Urinary bladder (tissue), 3 donors: ENCODE measurements at regions not wholly inside any gene's neighbourhood (a gene's known extent, or its start where the extent isn't known, plus 50 kb on each side); places are given as distances from the start of the nearest gene placed in this dataset.
"Not testable (repeated sequence)": the region's sequence is repeated elsewhere in the genome, so short reads cannot be mapped to it uniquely, and the experiment has no call there.

ENCODE experiments used
- DNase-seq: peaks from one replicate; pipeline ENCODE4 v3.0.0-alpha.2; 2015; ENCODE audit errors: extremely low spot score
- H3K27ac ChIP-seq: one replicate; pipeline ENCODE4 v1.5.1; 2013; ENCODE audit warnings: low read depth, mild to moderate bottlenecking, moderate library complexity
- H3K36me3 ChIP-seq: one replicate; pipeline ENCODE4 v1.6.1; 2013; ENCODE audit warnings: mild to moderate bottlenecking, moderate library complexity; ENCODE audit not compliant: insufficient read depth
- H3K4me1 ChIP-seq: one replicate; pipeline ENCODE4 v1.6.1; 2013; ENCODE audit warnings: mild to moderate bottlenecking, moderate library complexity; ENCODE audit not compliant: insufficient read depth
- H3K4me3 ChIP-seq: one replicate; pipeline ENCODE4 v1.5.1; 2013; ENCODE audit warnings: low read depth, low read length
- whole genome bisulfite sequencing: extraction: QIAGEN DNeasy Blood & Tissue Kit; methylation state at CpG from one replicate; pipeline ENCODE4 v1.1.7; 2013; 5-methylcytosine and 5-hydroxymethylcytosine counted together
- donor health status: healthy with polysubstance abuse.
- donor health status: healthy.

DNA sequence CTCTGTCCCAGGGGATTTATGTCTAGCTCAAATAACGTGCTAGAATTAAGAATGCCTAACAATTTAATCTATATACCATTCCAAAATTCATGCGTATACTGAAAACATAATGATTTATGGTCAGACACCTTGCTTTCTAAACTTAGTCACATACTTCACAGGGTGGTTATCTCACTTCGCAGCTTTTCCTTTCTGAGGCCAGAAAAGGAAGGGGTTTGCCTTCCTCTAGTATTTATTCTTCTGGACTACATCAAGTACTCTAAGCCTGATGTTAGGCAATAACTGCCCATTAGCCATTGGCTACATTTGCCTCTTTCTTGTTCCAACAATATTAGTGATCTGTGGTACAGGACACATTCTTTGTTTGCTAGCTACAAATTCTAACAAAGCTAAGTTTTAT is 72.6 kb upstream of the FHIP2A start:
- Histone ChIP-seq H3K4me1 (no peaks in the 10 kb centered on the region), H3K36me3 (no peaks in the 10 kb centered on the region), H3K27ac (no peak overlapping the region), H3K4me3 (no peak overlapping the region)
- 35% methylated on average over 3 of the region's 3 CpGs for WGBS
- DNase-seq: no peak

DNA sequence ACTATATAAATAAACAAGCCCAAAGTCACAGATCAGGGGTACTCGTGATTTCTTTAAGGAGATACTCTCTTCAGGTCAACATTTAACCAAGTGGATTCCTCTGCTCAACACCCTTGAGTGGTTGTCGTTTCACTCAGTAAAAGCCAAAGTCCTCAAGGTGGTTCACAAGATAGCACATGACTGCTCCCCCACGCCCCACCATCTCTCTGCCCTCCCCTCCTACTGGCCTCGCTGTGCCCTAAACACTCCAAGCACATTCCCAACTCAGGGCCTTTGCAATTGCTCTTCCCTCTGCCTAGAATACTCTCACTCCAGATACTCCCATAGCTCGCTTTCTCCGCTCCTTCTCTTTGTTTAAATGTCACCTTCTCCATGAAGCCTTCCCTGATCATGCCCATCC is 72.1 kb upstream of the FHIP2A start:
- DNase-seq: no peak
- Histone ChIP-seq H3K4me1 (no peaks in the 10 kb centered on the region), H3K4me3 (no peak overlapping the region), H3K27ac (no peak overlapping the region), H3K36me3 (no peaks in the 10 kb centered on the region)
- WGBS: 77% methylated on average over 6 of the region's 6 CpGs

DNA sequence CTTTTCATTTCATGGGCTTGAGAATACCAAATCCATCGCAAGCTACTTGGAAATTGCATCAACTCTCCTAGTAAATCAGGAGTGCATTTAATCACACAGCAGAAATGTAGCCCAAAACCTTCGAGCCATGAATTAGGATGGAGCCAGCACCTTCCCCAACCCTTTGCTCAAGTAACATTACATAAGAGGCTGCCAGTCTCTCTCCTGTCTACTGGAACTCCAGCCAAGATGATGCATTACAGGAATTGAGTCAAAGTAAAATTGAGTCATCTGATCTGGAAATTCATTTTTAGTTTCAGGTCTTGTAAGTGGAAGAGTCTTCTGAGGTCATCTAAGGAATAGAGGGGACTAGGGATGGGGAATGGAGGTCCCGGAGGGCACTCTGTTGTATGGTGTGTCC is 69.7 kb upstream of the FHIP2A start:
- Histone ChIP-seq H3K36me3 (no peaks in the 10 kb centered on the region), H3K27ac (no peak overlapping the region), H3K4me3 (no peak overlapping the region), H3K4me1 (no peaks in the 10 kb centered on the region)
- no peak for DNase-seq
- 94% methylated on average over 3 of the region's 3 CpGs for WGBS

DNA sequence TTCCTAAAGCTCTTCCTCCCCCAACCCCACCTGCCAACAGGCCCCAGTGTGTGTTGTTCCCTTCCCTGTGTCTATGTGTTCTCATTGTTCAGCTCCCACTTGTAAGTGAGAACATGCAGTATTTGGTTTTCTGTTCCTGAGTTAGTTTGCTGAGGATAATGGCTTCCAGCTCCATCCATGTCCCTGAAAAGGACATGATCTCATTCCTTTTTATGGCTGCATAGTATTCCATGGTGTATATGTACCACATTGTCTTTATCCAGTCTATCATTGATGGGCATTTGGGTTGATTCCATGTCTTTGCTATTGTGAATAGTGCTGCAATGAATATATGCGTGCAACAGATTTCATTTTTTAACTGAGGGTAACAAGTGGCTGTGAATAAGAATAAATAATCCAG is 69.0 kb upstream of the FHIP2A start:
- not testable (repeated sequence) for H3K4me1 ChIP-seq, H3K4me3 ChIP-seq, H3K36me3 ChIP-seq, H3K27ac ChIP-seq, DNase-seq
- WGBS: 96% methylated on average over 1 of the region's 1 CpG

DNA sequence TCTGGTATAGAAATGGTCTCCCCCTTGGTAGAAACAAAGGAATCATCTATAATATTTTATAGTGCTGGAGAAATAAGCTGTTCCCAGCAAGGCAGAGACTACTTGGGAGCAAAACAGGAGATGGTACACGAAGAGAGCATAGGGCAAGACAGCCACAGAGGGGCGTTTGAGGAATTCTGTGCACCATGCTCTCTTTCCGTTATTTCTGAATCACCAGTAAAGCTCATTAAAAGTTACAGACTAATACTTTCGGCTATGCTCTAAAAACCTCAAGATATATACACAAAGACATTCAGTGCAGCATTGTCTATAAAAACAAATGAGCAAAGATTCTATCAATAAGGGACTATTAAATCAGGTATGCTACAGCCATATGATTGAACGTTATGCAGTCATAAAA is 68.5 kb upstream of the FHIP2A start:
- H3K4me1 ChIP-seq: no peaks in the 10 kb centered on the region
- H3K36me3 ChIP-seq: no peaks in the 10 kb centered on the region
- H3K4me3 ChIP-seq: no peak overlapping the region
- 62% methylated on average over 5 of the region's 5 CpGs for WGBS
- DNase-seq: no peak
- no peak overlapping the region for H3K27ac ChIP-seq

DNA sequence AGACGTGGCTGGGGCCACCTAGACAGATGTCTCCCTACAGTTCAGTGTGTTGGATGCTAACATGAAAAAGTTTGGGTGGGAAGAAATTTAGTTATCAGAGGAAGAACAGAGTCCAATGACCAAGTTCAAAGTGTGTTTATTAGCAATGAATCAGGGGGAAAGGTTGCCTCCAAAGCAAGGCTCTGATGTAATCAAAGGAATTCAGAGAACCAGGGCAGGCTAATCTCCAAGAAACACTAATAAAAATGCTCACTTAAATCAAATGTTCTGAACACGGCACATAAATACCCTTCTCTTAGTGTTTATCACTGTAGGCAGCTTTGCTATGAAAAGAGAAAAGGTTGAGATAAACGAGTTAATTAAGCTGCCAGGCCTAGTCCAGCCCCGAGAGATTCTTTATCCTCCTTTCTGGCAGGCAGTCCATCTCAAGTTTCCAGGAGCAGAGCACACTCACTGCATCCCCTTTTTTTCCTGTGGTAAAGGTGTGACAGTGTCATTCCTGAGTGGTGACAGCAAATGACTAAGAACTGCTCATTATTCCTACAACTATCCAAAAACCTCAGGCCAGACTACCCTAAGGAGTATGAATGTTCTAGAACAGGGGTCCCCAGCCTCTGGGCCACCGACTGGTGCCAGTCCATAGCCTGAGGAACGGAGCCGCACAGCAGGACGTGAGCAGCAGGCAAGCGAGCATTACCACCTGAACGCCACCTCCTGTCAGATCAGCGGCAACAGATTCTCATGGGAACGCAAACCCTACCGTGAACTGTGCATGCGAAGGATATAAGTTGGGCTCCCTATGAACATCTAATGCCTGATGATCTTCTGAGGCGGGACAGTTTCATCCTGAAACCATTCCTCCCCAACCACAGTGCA is 66.9 kb upstream of the FHIP2A start:
- WGBS: 65% methylated on average over 15 of the region's 15 CpGs
- Histone ChIP-seq H3K4me1 (no peaks in the 10 kb centered on the region), H3K36me3 (no peaks in the 10 kb centered on the region), H3K4me3 (no peak overlapping the region), H3K27ac (no peak overlapping the region)
- peak; percentile 39 for DNase-seq

DNA sequence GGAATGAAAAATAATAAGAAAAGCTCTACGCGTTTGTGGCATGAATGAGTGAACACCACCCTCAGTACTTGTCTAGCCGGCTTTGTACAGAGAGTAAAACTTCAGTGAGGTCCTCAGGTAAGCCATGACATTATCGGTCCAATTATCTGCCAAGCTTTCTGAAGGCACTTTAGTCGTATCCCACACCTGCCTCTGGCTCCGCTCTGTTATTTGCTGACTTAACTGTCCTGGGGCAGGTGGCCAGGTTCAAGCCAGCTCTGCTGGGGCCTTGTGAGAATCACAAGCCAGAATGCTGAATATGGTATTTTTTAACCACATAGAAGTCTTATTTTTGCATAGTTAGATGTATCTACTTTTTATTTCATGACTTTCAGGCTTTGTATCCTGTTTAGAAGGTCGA is 66.0 kb upstream of the FHIP2A start:
- Histone ChIP-seq H3K4me1 (no peaks in the 10 kb centered on the region), H3K4me3 (no peak overlapping the region), H3K36me3 (no peaks in the 10 kb centered on the region), H3K27ac (no peak overlapping the region)
- 96% methylated on average over 7 of the region's 7 CpGs for WGBS
- DNase-seq: no peak

DNA sequence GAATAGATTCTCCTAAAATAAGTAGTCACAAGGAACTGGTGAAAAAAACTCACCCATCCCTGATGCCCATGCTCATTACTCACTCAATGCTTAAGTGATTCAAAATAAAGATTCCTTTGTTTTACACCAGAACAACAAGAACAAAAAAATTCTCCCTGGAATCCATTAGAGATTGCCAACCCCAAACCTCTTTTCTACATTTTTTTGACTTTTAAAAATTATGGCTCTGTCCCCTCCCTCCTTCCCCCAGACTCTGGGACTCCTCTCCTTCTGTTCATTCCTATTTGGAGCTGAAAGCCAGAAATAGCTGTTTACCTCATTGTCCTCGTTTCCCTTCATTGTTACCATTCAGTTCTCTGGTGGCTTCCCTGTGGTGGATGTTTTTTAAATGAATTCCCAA is 63.2 kb upstream of the FHIP2A start:
- Histone ChIP-seq H3K36me3 (no peaks in the 10 kb centered on the region), H3K27ac (no peak overlapping the region), H3K4me1 (no peaks in the 10 kb centered on the region), H3K4me3 (no peak overlapping the region)
- WGBS: 41% methylated on average over 1 of the region's 1 CpG
- no peak for DNase-seq

DNA sequence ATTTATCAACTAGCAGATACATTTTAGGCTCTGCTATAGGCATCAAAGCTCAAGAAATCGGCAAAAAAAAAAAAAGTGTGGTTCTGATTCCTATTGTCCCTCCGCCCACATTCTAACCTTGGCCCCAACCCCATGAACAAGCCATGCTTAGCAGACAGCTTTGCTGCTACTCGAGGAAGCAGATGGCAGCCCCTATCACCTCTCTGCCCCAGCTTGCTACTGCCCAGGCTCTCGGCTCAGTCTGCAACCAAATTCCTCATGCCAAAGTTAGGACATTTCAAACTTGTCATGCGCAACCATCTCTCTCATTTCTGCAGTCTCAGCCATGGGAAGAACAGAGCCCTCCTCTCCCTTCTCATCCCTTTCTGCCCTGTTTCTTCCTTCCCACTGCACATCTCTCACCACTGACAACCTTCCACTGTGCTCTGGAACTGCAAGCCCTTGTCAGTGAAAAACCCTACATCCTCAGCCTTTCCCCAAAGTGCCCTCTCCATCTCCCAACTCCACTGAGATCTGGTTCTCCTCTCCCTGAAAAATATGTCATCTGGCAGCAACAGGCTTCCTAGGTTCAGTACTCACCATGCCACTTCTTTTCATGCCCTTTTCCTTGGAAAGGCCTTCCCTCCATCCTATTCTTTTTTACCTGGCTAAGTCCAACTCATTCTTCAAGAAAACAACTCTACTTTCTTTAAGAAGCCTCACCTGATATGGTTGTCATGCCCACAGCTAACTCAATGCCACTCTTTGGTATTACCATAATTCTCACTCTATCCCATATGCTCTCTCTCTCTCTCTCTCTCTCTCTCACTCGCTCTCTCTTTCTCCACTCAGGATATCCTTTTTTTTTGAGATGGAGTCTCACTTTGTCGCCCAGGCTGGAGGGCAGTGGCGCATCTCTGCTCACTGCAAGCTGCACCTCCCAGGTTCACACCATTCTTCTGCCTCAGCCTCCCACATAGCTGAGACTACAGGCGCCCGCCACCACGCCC is 60.1 kb upstream of the FHIP2A start:
- H3K36me3 ChIP-seq: no peaks in the 10 kb centered on the region
- 91% methylated on average over 11 of the region's 11 CpGs for WGBS
- no peak for DNase-seq

DNA sequence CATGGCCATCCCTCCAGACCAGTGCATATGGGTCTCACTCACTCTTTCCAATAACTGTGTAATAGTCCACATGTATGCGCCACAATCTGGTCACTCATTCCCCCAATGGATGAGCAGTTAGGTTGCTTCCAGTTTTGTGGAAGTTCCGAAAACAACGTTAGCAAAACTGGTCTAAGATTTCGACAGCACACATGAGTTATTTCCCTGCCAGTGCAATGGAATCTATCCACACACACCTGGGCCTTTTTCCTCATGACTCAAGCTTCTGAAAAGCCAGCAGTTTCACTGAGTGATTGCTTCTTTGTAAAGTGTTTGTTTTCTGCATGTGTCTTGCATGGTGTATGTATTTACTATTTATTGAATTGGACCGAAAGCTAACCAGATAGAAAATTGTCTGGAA is 58.8 kb upstream of the FHIP2A start:
- 83% methylated on average over 5 of the region's 5 CpGs for WGBS
- Histone ChIP-seq H3K36me3 (no peaks in the 10 kb centered on the region), H3K27ac (no peak overlapping the region), H3K4me1 (no peaks in the 10 kb centered on the region), H3K4me3 (no peak overlapping the region)
- DNase-seq: no peak

More for the DNA sequence above, 60.1 kb upstream of the FHIP2A start:
- no peaks in the 10 kb centered on the region for H3K4me1 ChIP-seq
- no peak overlapping the region for H3K27ac ChIP-seq
- H3K4me3 ChIP-seq: no peak overlapping the region

DNA sequence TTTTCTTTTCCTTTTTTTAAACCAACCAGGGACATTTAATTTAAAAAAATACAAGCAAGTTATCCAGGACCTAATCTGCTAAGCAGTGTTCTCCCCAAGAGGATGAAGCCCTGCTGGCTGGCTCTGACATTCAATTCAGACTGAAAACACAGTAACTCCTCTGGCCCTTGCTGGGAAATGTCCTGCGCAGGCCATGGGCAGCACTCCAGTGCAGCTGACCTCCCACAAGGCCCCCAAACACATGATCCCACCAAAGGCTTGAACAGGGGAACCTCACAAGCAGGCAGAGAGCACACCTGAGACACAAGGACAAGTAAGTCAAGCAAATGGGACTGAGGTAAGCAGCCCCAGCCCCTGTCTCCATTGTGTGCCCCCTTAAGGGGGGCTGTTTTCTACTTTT is 56.9 kb upstream of the FHIP2A start:
- Histone ChIP-seq H3K27ac (no peak overlapping the region), H3K4me1 (no peaks in the 10 kb centered on the region), H3K4me3 (no peak overlapping the region), H3K36me3 (no peaks in the 10 kb centered on the region)
- WGBS: 0% methylated on average over 1 of the region's 1 CpG
- no peak for DNase-seq

DNA sequence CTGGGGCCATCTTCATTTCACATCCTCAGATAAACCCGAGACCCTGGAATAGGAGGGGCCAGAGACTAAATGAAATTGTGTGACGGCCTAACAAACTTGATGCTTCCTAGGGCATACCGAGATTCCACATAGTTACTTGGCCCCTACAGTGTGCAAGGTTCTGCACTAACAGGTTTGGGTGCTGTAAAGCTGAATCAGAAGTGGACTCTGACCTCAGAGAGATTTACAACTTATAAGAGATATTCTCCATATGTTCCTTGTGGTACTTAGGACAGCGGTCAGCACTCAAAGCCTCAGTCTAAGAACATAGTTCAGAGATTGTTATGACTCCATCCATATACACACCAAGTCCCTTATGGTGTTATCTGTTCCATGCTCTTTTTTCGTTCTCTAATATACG is 55.1 kb upstream of the FHIP2A start:
- no peaks in the 10 kb centered on the region for H3K36me3 ChIP-seq
- no peak for DNase-seq
- WGBS: 78% methylated on average over 6 of the region's 6 CpGs
- H3K4me1 ChIP-seq: no peaks in the 10 kb centered on the region
- H3K4me3 ChIP-seq: no peak overlapping the region
- H3K27ac ChIP-seq: no peak overlapping the region

DNA sequence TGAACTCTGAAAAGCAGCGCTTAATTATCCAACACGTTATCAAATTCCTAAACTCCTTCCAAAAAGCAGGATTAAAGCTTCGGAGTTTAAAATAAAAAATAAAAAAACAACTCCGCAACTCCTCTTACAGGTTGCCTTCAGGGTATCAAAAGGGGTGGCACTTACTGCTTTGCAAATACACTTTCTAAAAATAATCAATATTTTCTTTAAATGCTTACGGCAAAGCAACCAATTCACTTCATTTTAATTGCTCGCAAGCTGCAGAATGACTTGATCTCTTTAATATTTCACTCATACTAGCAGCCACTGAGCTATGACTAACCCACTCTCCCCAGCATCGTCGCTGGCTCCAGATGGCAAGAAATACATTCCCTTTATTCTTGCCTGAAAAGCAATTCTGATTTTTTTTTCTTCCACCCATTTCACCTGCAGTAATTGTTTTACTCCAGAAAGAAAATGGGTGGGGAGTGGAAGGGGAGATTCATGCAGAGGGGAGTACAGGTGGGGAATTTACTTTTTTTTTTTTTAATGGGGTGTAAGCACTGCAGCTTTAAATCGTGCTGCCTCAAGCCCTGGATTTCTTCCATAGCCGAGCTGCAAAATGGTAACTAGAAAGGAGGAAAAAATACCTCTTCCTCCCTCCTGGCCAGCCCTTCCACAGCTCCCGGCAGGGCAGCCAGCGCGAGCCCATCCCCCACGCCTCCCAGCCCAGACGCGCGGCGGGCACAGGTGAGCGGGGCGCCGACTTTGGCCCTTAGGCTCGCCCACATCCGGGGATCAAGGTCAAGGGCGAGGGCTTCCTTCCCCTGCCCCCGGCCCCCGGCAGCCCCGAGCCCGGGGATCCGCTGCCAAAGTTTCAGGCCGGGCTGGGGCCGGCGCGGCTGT is 54.2 kb upstream of the FHIP2A start:
- Histone ChIP-seq H3K4me3 (peak overlapping the region; percentile 84), H3K27ac (no peak overlapping the region), H3K36me3 (no peaks in the 10 kb centered on the region), H3K4me1 (no peaks in the 10 kb centered on the region)
- WGBS: 10% methylated on average over 33 of the region's 33 CpGs
- DNase-seq: no peak
